OCI-LY3 (cell line): ENCODE measurements at regions not wholly inside any gene's neighbourhood (a gene's known extent, or its start where the extent isn't known, plus 50 kb on each side); places are given as distances from the start of the nearest gene placed in this dataset.

Experiments used
- CTCF ChIP-seq: fragments of 200-600, 300-600 bp; sonication (generic); IDR thresholded peaks from 2 replicates; pipeline ENCODE4 v1.5.1; 2014; ENCODE audit warnings: antibody characterized with exemption, low read length, low read depth
- EZH2phosphoT487 ChIP-seq: fragments of 200-600 bp; shearing (Covaris generic); IDR thresholded peaks from 2 replicates; pipeline ENCODE4 v1.6.1; 2018; ENCODE audit warnings: antibody characterized with exemption, mixed run types, low read depth

DNA sequence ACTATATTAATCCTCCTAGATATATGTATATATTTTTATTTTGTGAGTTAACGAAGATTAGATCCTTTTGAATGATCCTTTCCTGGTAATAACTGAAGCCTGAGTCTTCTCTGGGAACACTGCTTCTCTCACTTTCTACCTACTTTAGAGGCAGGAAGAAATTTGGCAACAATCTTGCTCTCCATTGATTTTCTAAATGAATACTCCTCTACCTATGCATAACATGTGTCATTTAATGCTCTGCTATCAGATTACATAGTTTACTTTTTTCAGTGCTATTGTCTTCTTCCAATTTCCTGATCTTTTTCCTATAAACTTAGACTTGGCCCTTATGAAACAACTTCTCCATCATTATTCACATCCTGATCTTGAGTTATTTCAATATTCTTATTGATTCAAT is 60.4 kb upstream of the PDHA2 start:
- TF ChIP-seq CTCF (no peak), EZH2phosphoT487 (no peak)
